ENCODE measurements at regions not wholly inside any gene's neighbourhood (a gene's known extent, or its start where the extent isn't known, plus 50 kb on each side); places are given as distances from the start of the nearest gene placed in this dataset.

GRCh38 chr3:135440233-135440632 lies 525.3 kb upstream of the PPP2R3A start:
- no peak for DNase-seq
- no peaks in the 10 kb centered on the region for H3K36me3 ChIP-seq (replicated peaks; ENCODE audit: control insufficient read depth, insufficient read depth, low read length)
- no peaks in the 10 kb centered on the region for H3K27me3 ChIP-seq (ENCODE audit: control insufficient read depth, insufficient read depth, low read length)
- no peak overlapping the region for H3K4me3 ChIP-seq (ENCODE audit: insufficient read depth, low read depth, low read length)

DNA sequence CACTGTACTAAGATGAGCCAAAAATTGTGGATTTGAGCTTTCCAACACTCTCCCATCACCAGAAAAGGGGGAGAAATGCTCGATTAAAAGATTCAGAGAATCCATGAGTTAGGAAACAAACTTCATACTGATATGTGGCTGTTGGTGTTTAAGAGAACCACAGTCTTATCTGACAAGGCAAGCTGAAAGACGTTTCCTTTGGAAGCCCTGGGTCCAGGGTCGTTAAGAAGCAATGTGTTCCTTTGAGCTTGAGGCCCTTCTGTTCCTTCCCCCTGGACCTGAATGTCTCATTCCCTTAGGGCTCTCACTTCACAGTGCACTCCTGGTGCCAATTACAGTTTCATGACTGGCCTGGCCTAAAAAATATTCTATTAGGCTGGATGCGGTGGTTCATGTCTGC lies 524.8 kb upstream of the PPP2R3A start:
- Histone ChIP-seq H3K27me3 (ENCODE audit: control insufficient read depth, insufficient read depth, low read length) (no peaks in the 10 kb centered on the region), H3K4me3 (ENCODE audit: insufficient read depth, low read depth, low read length) (no peak overlapping the region), H3K36me3 (replicated peaks; ENCODE audit: control insufficient read depth, insufficient read depth, low read length) (no peaks in the 10 kb centered on the region)
- no peak for DNase-seq

DNA sequence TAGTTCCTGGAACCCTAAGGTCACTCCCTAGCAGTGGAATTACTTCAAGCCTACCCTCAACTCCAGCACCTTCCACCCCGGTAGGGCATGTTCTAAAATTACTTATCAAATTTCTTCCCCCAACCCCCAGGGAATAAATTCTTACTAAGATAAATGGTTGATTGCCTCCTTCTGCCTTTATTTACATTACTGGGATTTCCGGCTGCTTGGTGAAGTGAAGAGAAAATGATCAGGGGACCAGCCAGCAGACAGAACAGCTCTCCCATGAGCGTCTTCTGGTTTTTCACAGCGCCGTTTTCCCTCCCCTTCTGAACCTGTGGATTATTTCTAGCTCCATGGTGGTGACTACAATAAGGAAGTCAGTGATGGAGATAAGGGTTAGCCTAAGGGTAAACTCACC lies 521.5 kb upstream of the PPP2R3A start:
- no peaks in the 10 kb centered on the region for H3K36me3 ChIP-seq (replicated peaks; ENCODE audit: control insufficient read depth, insufficient read depth, low read length)
- H3K4me3 ChIP-seq (ENCODE audit: insufficient read depth, low read depth, low read length), result no peak overlapping the region
- no peak for DNase-seq
- no peaks in the 10 kb centered on the region for H3K27me3 ChIP-seq (ENCODE audit: control insufficient read depth, insufficient read depth, low read length)

- DNase-seq, result no peak
- no peaks in the 10 kb centered on the region for H3K27me3 ChIP-seq (ENCODE audit: control insufficient read depth, insufficient read depth, low read length)
- no peak overlapping the region for H3K4me3 ChIP-seq (ENCODE audit: insufficient read depth, low read depth, low read length)
- H3K36me3 ChIP-seq (replicated peaks; ENCODE audit: control insufficient read depth, insufficient read depth, low read length), result no peaks in the 10 kb centered on the region
Measured at GRCh38 chr3:135447483-135447882, 518.0 kb upstream of the PPP2R3A start.

DNA sequence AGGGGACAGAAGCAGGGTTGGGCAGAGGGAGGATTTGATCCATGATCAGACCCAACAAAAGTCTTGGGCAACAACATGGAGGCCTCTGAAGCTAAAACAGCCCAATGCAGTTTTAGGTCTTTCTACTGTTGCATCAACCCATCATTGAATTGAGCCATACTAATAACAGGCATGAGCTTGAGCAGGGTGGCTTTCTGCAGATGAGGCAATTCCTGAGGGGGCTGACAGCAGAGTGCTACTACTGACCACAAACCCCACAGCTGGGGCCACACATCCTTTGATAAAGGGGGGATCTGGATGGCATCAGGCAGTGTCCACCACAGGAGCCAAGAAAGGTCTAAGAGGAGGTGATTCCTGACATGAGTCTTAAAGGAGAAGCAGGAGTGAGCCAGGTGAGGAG lies 517.0 kb upstream of the PPP2R3A start:
- Histone ChIP-seq H3K27me3 (ENCODE audit: control insufficient read depth, insufficient read depth, low read length) (no peaks in the 10 kb centered on the region), H3K36me3 (replicated peaks; ENCODE audit: control insufficient read depth, insufficient read depth, low read length) (no peaks in the 10 kb centered on the region)

DNA sequence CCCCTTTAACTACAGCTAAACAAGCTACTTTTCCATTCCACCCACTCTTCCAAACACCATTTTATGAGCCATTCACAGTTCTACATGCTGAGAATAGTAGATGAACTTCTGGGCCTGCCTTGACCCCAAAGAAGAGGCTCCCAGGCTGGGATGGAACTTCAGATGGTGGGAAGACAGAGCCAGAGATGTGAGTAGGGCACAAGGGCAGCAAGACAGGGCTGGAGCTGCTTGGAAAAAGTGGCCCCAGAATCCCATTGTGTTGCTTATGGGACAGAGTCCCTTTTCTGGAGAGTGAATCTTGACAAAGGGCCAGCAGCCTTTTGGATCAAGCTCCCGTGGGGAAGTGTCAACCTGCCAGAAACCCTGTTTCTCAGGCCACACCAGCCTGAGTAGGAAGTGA lies 516.5 kb upstream of the PPP2R3A start:
- Histone ChIP-seq H3K27me3 (ENCODE audit: control insufficient read depth, insufficient read depth, low read length) (no peaks in the 10 kb centered on the region), H3K36me3 (replicated peaks; ENCODE audit: control insufficient read depth, insufficient read depth, low read length) (no peaks in the 10 kb centered on the region), H3K4me3 (ENCODE audit: insufficient read depth, low read depth, low read length) (no peak overlapping the region)
- DNase-seq, result no peak

More for the DNA sequence above, 517.0 kb upstream of the PPP2R3A start:
- no peak for DNase-seq
- H3K4me3 ChIP-seq (ENCODE audit: insufficient read depth, low read depth, low read length), result no peak overlapping the region

DNA sequence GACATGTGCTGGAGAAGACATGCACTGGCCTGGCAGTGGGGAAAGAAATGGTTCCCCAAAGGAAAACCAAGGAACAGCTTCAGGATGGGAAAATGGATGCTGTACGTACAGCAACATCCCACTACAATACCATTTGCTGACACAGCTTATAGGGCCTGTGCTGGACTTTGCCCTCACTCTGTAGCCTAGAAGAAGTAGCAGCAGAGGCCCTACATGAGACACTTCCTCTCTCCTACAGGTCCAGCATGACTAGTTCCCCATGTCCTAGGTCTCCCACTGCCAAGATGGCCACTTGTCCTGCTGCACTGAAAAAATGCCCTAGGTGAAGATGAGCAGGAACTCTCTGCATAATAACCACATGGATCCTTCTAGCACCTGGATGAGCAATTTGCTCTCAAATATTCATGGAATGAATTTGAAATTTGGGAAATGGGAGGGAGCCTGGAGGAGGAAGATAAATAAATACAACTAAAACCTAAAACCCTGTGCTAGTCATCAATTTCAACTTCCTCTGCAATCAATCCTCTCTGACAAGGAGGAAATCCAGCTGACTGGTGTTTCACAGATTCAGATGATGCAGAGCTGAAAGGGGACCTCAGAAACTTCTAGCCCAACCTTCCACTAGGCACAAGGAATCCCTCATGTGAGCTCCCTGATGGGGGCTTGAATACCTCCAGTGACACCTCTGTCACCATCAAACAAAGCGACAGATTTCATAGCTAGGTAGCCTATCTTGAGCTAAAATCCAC lies 514.3 kb upstream of the PPP2R3A start:
- Histone ChIP-seq H3K27me3 (ENCODE audit: control insufficient read depth, insufficient read depth, low read length) (no peaks in the 10 kb centered on the region), H3K36me3 (replicated peaks; ENCODE audit: control insufficient read depth, insufficient read depth, low read length) (no peaks in the 10 kb centered on the region), H3K4me3 (ENCODE audit: insufficient read depth, low read depth, low read length) (no peak overlapping the region)
- no peak for DNase-seq

DNA sequence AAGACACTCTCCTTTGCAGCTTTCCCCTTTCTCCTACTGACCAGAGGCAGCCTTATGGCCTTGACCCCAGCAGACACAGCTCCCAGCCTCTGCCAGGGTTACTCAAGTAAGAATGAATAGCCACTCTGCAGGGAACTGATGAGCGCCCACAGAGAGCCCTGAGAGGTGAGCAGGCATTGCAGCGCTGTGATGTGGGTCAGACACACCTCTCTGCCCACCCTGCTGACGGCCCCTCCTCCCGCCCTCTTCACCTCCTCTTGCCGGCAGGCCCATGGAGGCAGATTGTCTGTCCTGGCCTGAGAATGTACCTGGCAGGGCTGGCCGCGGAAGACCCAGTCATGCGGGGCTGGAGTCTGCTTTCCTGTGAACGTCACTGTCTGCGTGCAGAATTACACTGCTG lies 512.6 kb upstream of the PPP2R3A start:
- no peaks in the 10 kb centered on the region for H3K27me3 ChIP-seq (ENCODE audit: control insufficient read depth, insufficient read depth, low read length)
- no peaks in the 10 kb centered on the region for H3K36me3 ChIP-seq (replicated peaks; ENCODE audit: control insufficient read depth, insufficient read depth, low read length)
- peak; percentile 41 for DNase-seq
- no peak overlapping the region for H3K4me3 ChIP-seq (ENCODE audit: insufficient read depth, low read depth, low read length)

DNA sequence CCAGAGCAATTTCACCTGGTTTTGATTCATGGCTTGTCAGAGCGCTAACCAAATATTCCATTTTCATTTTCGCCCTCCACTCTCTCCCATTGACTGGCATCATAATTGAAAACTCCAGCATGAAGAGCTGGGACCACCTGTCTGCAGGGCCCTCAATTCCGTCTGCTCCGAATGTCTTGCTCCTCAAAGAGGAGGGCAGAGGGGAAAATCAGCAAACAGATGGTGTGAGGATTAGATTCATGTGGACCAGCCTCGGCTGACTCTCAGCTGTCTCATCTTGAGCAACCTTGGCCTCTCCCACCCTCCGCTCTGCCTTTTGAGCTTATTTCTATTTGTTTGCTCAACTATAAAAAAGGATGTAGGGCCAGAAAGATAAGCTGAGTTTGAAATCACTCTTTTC lies 512.2 kb upstream of the PPP2R3A start:
- H3K27me3 ChIP-seq (ENCODE audit: control insufficient read depth, insufficient read depth, low read length), result no peaks in the 10 kb centered on the region
- H3K4me3 ChIP-seq (ENCODE audit: insufficient read depth, low read depth, low read length), result no peak overlapping the region
- DNase-seq, result no peak
- no peaks in the 10 kb centered on the region for H3K36me3 ChIP-seq (replicated peaks; ENCODE audit: control insufficient read depth, insufficient read depth, low read length)

DNA sequence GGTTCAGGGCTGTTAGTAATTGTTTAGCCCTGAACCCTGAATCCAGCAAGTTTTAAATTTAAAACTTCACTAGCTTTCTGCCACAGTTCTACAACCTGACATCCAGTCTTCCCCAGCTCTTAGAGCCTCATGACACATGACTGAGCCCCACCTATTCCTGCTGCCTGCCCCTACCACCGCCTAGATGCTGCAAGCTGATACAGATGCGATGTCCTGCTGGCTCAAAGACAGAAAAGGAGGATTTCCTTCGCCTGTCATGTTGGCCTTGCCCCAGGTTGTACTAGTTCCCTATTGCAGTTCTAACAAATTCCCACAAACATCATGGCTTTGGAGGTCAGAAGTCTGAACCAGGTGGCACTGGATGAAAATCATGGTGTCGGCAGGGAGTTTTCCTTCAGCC lies 510.6 kb upstream of the PPP2R3A start:
- Histone ChIP-seq H3K27me3 (ENCODE audit: control insufficient read depth, insufficient read depth, low read length) (no peaks in the 10 kb centered on the region), H3K36me3 (replicated peaks; ENCODE audit: control insufficient read depth, insufficient read depth, low read length) (no peaks in the 10 kb centered on the region), H3K4me3 (ENCODE audit: insufficient read depth, low read depth, low read length) (no peak overlapping the region)
- no peak for DNase-seq

DNA sequence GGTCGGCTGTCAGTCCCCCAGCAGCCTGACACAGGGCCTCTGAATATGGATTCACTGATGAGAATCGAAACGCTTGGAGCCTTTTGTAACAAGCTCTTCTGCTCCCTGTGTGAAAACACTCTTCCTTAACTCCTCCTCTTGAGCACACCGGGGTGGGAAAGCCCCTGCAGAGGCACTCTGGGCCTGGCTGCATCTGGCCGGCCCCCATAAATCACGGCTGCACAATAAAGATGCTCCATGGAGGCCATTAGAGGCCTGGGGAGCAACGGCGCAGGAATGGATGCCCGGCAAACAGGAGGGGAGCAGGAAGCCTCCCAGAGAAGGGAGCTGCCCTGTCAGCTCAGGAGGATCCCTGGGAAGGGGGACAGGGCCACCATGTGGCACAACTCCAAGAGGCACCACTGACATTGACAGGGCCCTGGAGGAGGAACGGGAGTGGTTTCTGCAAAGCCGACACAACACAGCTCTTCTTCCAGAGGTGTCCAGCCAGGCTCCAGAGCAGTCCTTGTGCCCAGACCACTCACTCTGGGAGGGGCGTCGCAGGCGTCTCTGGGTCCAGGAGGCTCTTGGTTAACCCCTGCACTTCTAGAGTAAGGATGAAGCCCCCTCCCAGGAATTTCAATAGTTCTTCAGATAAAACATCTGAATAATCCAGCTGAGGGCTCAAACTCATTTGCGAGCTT lies 509.3 kb upstream of the PPP2R3A start:
- no peaks in the 10 kb centered on the region for H3K27me3 ChIP-seq (ENCODE audit: control insufficient read depth, insufficient read depth, low read length)
- H3K36me3 ChIP-seq (replicated peaks; ENCODE audit: control insufficient read depth, insufficient read depth, low read length), result no peaks in the 10 kb centered on the region
- H3K4me3 ChIP-seq (ENCODE audit: insufficient read depth, low read depth, low read length), result no peak overlapping the region
- DNase-seq, result peak; percentile 80

- Histone ChIP-seq H3K27me3 (ENCODE audit: control insufficient read depth, insufficient read depth, low read length) (no peaks in the 10 kb centered on the region), H3K36me3 (replicated peaks; ENCODE audit: control insufficient read depth, insufficient read depth, low read length) (no peaks in the 10 kb centered on the region), H3K4me3 (ENCODE audit: insufficient read depth, low read depth, low read length) (no peak overlapping the region)
- DNase-seq, result no peak
Measured at GRCh38 chr3:135458541-135459322, 506.8 kb upstream of the PPP2R3A start.

GRCh38 chr3:135460273-135460672 lies 505.3 kb upstream of the PPP2R3A start:
- no peaks in the 10 kb centered on the region for H3K27me3 ChIP-seq (ENCODE audit: control insufficient read depth, insufficient read depth, low read length)
- no peak overlapping the region for H3K4me3 ChIP-seq (ENCODE audit: insufficient read depth, low read depth, low read length)
- no peak for DNase-seq

DNA sequence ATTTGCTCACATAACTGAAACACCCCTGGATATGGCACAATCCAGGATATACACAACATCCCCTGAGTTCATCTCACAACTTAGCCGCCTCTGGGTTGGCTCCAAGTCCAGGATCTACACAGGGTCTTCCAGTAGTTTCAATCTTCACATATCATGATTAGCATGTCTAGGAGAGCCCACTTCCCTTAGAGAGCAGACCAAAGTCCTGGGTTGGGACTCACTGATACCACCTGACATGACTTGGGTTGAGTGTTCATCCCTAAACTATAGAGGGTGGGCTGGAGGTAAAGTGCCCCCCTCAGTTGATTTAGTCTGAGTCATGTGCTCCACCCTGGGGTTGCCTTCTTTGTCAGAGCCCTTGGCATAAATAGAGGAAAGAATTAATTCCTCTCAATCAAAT lies 493.6 kb upstream of the PPP2R3A start:
- Histone ChIP-seq H3K4me3 (ENCODE audit: insufficient read depth, low read depth, low read length) (no peak overlapping the region), H3K27me3 (ENCODE audit: control insufficient read depth, insufficient read depth, low read length) (no peaks in the 10 kb centered on the region), H3K36me3 (replicated peaks; ENCODE audit: control insufficient read depth, insufficient read depth, low read length) (no peaks in the 10 kb centered on the region)
- DNase-seq, result no peak

More at GRCh38 chr3:135460273-135460672, 505.3 kb upstream of the PPP2R3A start:
- H3K36me3 ChIP-seq (replicated peaks; ENCODE audit: control insufficient read depth, insufficient read depth, low read length), result no peaks in the 10 kb centered on the region

DNA sequence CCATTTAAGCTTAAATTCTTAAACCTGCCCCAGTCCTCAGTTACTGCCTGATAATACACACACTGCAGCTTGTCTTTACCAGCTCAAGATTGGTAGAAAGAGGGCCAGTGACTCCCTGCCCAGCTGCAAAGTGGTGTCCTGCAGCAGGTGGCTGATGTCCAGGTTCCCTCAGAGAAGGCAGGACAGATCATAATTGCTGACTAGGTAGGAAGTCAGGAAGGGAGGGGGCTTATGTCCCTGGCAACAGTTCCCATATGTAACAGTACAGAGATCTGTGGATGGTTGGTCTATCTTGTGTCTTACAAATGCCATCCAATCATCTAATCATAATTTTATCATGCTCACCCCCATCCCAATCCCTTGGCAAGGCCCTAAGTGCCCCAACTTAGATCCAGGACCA lies 492.1 kb upstream of the PPP2R3A start:
- Histone ChIP-seq H3K27me3 (ENCODE audit: control insufficient read depth, insufficient read depth, low read length) (no peaks in the 10 kb centered on the region), H3K4me3 (ENCODE audit: insufficient read depth, low read depth, low read length) (no peak overlapping the region), H3K36me3 (replicated peaks; ENCODE audit: control insufficient read depth, insufficient read depth, low read length) (no peaks in the 10 kb centered on the region)
- DNase-seq, result no peak
